HL-60 (cell line): ENCODE measurements at regions not wholly inside any gene's neighbourhood (a gene's known extent, or its start where the extent isn't known, plus 50 kb on each side); places are given as distances from the start of the nearest gene placed in this dataset.

Source experiments
- DNase-seq, 2 experiments: peaks; one replicate each; pipeline ENCODE4 v3.0.0-alpha.2; 2010 to 2020; ENCODE audit warnings: low read depth in 1 of 2, low spot score in 1 of 2
- H3K27ac ChIP-seq: fragments of 250-450 bp; sonication (Bioruptor Pico); replicated peaks from 2 replicates; pipeline ENCODE4 v1.5.1; 2020; ENCODE audit warnings: mild to moderate bottlenecking, moderate library complexity
- H3K27me3 ChIP-seq: fragments of 250-450 bp; sonication (Bioruptor Pico); 2 replicates; pipeline ENCODE4 v1.5.1; 2021; ENCODE audit warnings: mild to moderate bottlenecking, moderate library complexity; ENCODE audit not compliant: insufficient read depth, poor library complexity, severe bottlenecking
- H3K4me3 ChIP-seq: replicated peaks from 2 replicates; pipeline ENCODE4 v1.5.1; 2011; ENCODE audit warnings: mild to moderate bottlenecking, control low read depth, low read length; ENCODE audit not compliant: insufficient read depth
- GABPA ChIP-seq: IDR thresholded peaks from 2 replicates; pipeline ENCODE4 v1.6.1; 2012; ENCODE audit warnings: low read depth
- POLR2AphosphoS5 ChIP-seq: IDR thresholded peaks from 2 replicates; pipeline ENCODE4 v1.6.1; 2012; ENCODE audit warnings: low read depth
- SPI1 ChIP-seq: IDR thresholded peaks from 2 replicates; pipeline ENCODE4 v1.6.1; 2012; ENCODE audit warnings: low read depth, mild to moderate bottlenecking, borderline replicate concordance
- TF ChIP-seq, protein P1 (sequence below): IDR thresholded peaks from one replicate; pipeline ENCODE4 v1.5.1; 2011; ENCODE audit warnings: low read length, control low read depth, inconsistent platforms; ENCODE audit not compliant: insufficient read depth
- TF ChIP-seq, protein P2 (sequence below): IDR thresholded peaks from 2 replicates; pipeline ENCODE4 v1.6.1; 2012; ENCODE audit warnings: low read depth; ENCODE audit not compliant: insufficient replicate concordance

DNA sequence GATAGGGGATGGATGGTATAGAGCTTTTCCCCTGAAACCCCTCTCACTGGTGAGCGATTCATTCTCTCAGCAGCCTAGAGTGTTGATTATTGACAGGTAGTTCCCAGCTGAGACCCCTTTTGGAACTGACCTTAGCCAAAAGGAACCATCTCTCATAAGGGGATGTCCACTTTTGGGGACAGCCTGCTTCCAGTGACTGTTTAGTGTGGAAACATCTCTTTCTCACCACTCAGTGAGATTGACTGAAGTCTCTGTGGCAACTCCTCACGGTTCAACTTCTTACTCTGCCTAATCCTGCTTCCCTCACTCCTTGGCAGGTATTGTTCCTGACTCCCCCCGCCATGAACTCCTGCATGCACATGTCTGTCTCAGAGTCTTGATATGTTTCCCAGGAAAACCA, 529.2 kb upstream of the ATP2B1 start:
- Histone ChIP-seq H3K4me3 (no peak overlapping the region), H3K27ac (no peak overlapping the region), H3K27me3 (no peaks in the 10 kb centered on the region)
- TF ChIP-seq POLR2AphosphoS5: no peak
- TF ChIP-seq, protein P1, sequence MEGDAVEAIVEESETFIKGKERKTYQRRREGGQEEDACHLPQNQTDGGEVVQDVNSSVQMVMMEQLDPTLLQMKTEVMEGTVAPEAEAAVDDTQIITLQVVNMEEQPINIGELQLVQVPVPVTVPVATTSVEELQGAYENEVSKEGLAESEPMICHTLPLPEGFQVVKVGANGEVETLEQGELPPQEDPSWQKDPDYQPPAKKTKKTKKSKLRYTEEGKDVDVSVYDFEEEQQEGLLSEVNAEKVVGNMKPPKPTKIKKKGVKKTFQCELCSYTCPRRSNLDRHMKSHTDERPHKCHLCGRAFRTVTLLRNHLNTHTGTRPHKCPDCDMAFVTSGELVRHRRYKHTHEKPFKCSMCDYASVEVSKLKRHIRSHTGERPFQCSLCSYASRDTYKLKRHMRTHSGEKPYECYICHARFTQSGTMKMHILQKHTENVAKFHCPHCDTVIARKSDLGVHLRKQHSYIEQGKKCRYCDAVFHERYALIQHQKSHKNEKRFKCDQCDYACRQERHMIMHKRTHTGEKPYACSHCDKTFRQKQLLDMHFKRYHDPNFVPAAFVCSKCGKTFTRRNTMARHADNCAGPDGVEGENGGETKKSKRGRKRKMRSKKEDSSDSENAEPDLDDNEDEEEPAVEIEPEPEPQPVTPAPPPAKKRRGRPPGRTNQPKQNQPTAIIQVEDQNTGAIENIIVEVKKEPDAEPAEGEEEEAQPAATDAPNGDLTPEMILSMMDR: no peak
- no peak for TF ChIP-seq SPI1
- no peak for TF ChIP-seq GABPA
- TF ChIP-seq, protein P2, sequence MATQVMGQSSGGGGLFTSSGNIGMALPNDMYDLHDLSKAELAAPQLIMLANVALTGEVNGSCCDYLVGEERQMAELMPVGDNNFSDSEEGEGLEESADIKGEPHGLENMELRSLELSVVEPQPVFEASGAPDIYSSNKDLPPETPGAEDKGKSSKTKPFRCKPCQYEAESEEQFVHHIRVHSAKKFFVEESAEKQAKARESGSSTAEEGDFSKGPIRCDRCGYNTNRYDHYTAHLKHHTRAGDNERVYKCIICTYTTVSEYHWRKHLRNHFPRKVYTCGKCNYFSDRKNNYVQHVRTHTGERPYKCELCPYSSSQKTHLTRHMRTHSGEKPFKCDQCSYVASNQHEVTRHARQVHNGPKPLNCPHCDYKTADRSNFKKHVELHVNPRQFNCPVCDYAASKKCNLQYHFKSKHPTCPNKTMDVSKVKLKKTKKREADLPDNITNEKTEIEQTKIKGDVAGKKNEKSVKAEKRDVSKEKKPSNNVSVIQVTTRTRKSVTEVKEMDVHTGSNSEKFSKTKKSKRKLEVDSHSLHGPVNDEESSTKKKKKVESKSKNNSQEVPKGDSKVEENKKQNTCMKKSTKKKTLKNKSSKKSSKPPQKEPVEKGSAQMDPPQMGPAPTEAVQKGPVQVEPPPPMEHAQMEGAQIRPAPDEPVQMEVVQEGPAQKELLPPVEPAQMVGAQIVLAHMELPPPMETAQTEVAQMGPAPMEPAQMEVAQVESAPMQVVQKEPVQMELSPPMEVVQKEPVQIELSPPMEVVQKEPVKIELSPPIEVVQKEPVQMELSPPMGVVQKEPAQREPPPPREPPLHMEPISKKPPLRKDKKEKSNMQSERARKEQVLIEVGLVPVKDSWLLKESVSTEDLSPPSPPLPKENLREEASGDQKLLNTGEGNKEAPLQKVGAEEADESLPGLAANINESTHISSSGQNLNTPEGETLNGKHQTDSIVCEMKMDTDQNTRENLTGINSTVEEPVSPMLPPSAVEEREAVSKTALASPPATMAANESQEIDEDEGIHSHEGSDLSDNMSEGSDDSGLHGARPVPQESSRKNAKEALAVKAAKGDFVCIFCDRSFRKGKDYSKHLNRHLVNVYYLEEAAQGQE: no peak
- DNase-seq: no peak

DNA sequence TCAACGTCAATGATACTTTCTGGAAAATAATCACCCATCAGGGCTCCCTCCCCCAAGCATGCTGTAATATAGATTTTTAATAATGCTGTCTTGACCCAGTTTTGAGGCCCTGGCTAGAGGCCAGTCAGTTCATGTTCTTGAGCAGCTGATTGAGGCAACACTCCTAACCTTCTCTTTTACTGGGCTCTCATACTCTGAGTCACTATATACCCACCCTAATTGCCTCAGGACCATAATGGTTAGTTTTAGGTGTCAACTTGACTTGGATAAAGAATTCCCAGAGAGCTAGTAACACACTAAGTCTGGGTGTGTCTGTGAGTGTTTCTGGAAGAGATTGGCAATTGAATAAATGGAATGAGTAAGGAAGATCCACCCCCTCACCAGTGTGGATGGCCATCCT, 527.0 kb upstream of the ATP2B1 start:
- no peak for DNase-seq
- Histone ChIP-seq H3K27me3 (no peaks in the 10 kb centered on the region), H3K27ac (no peak overlapping the region), H3K4me3 (no peak overlapping the region)
- TF ChIP-seq POLR2AphosphoS5 (no peak), SPI1 (no peak), GABPA (no peak)
- TF ChIP-seq, protein P2: no peak
- TF ChIP-seq, protein P1: no peak

DNA sequence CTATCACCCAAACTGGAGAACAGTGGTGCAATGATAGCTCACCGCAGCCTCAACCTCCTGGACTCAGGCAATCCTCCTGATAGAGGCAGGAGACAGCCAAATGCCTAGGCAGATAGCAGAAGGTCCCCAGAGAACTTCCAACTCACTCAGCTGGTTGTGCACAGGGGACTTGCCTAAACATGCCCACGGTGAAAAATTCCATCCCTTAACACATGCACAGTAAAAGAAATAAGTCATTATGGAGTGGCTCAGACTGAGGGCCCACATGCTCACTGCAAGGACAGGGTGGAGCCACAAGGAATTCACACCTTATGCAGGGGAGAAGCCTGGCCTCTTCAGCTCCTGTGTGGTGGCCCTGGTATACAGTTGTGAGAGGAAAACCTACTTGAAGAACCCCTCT, 525.8 kb upstream of the ATP2B1 start:
- no peak for TF ChIP-seq POLR2AphosphoS5
- no peak for DNase-seq
- H3K27me3 ChIP-seq: no peaks in the 10 kb centered on the region
- H3K4me3 ChIP-seq: no peak overlapping the region
- H3K27ac ChIP-seq: no peak overlapping the region

DNA sequence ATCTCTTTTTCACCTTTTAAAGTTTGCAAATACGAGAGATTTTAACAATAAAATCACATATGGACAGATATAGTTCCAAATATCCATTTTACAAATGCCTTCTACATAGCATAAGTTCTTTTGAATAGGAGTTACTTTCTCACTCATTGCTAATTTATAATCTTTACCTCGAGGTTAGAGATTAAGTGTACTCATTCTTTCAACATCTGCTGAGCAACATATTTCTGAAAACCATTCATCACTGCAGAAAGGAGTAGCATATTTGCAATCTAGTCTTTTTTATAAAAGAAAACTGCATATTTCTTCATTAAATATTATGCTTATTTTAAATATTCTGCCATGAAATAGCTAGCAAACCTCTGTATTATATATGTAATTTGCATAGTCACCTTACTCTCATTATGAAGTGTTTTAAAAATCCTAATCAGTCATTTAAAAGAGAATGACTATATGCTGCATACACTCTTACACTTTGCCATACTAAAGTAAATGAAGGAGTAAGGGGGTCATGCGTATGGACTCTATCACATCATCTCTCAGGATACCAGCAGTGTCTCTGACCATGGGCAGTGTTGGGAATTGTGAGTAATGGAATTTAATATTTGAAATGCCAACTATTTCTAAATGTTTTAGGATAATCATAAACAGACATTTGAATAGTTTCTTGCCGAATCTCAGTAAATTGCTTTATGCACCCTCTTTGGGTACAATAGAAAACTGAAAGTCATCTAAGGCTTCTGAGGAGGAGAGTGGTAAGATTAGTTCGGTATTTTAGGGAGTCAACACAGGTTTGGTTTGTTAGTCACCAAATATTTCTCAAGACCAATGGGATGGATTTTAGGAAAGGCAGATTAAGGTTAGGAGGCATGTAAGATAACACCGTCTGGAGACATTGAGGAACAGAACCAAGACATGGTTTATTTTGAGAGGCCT, 524.8 kb upstream of the ATP2B1 start:
- TF ChIP-seq POLR2AphosphoS5 (no peak), GABPA (no peak), SPI1 (no peak)
- TF ChIP-seq, protein P2: no peak
- TF ChIP-seq, protein P1: no peak
- H3K4me3 ChIP-seq: no peak overlapping the region
- DNase-seq: no peak
- H3K27me3 ChIP-seq: no peaks in the 10 kb centered on the region
- no peak overlapping the region for H3K27ac ChIP-seq
